Mononuclear cell (primary cell): ENCODE measurements at regions not wholly inside any gene's neighbourhood (a gene's known extent, or its start where the extent isn't known, plus 50 kb on each side); places are given as distances from the start of the nearest gene placed in this dataset.
"Not testable (repeated sequence)": the region's sequence is repeated elsewhere in the genome, so short reads cannot be mapped to it uniquely, and the experiment has no call there.

Experiments
- H3K27me3 ChIP-seq: 2 replicates; pipeline ENCODE4 v1.6.0; 2011; ENCODE audit warnings: low read length, control low read depth; ENCODE audit not compliant: insufficient read depth
- H3K4me1 ChIP-seq: 2 replicates; pipeline ENCODE4 v1.5.1; 2011; ENCODE audit warnings: mild to moderate bottlenecking, low read length, control low read depth; ENCODE audit not compliant: insufficient read depth
- H3K4me3 ChIP-seq: 2 replicates; pipeline ENCODE4 v1.5.1; 2011; ENCODE audit warnings: mild to moderate bottlenecking, low read length, moderate library complexity
- H3K9me3 ChIP-seq: 2 replicates; pipeline ENCODE4 v1.5.1; 2011; ENCODE audit warnings: low read depth, mild to moderate bottlenecking, control low read depth, low read length

- Histone ChIP-seq H3K4me1 (no peaks in the 10 kb centered on the region), H3K27me3 (no peaks in the 10 kb centered on the region)
Observed at GRCh38 chr2:241980193-241980592, 110.7 kb downstream of the RTP5 start.

GRCh38 chr2:241981076-241981700, 111.7 kb downstream of the RTP5 start:
- H3K4me1 ChIP-seq: peaks cover 4% of the 10 kb centered on the region
- no peaks in the 10 kb centered on the region for H3K9me3 ChIP-seq
- no peaks in the 10 kb centered on the region for H3K27me3 ChIP-seq
- no peak overlapping the region for H3K4me3 ChIP-seq

More at GRCh38 chr2:241980193-241980592, 110.7 kb downstream of the RTP5 start:
- no peak overlapping the region for H3K4me3 ChIP-seq
- no peaks in the 10 kb centered on the region for H3K9me3 ChIP-seq

DNA sequence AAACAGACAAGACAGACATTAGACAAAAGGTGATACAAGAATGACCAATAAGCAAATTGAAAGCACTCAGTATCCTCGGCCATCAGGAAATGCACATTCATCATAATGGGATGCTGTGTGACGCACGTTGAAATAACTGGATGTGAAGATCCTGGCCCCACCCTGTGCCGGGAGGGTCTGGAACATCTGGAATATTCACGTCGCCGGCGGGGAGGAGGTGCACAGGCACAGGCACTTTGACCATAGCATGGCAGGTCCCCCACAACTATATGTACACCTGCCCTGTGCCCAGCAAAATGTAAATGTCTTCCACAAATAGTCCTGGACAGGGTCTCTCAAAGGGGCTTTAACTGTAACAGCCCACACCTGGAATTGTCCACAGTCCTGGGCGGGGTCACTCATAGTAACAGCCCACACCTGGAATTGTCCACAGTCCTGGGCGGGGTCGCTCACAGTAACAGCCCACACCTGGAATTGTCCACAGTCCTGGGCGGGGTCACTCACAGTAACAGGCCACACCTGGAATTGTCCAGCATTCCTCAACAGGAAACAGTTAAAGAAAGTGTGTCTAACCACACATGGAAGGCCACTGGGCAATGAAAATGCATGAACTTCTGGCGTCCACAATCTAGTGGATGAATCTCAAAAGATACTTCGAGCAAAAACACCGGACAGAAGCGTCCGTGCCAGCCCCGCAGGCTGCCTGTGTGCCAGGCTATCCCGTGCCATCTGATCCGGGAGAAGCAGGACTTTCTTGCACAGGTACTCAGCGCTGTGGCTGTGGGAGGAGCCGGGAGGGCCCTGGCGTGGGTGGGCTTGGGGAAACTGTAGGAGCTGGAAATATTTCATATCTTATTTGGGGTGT, 113.4 kb downstream of the RTP5 start:
- Histone ChIP-seq H3K9me3 (no peaks in the 10 kb centered on the region), H3K27me3 (no peaks in the 10 kb centered on the region), H3K4me1 (peaks cover 4% of the 10 kb centered on the region)

GRCh38 chr2:241983571-241984270, 114.2 kb downstream of the RTP5 start:
- H3K9me3 ChIP-seq: no peaks in the 10 kb centered on the region
- H3K4me1 ChIP-seq: peaks cover 4% of the 10 kb centered on the region
- no peak overlapping the region for H3K4me3 ChIP-seq
- no peaks in the 10 kb centered on the region for H3K27me3 ChIP-seq

More for the DNA sequence above, 113.4 kb downstream of the RTP5 start:
- H3K4me3 ChIP-seq: no peak overlapping the region

- Histone ChIP-seq H3K4me3 (no peak overlapping the region), H3K27me3 (no peaks in the 10 kb centered on the region), H3K9me3 (no peaks in the 10 kb centered on the region), H3K4me1 (peaks cover 4% of the 10 kb centered on the region)
Observed at GRCh38 chr2:241984271-241984655, 114.7 kb downstream of the RTP5 start.

- Histone ChIP-seq H3K9me3 (no peaks in the 10 kb centered on the region), H3K27me3 (no peaks in the 10 kb centered on the region), H3K4me3 (no peak overlapping the region), H3K4me1 (peaks cover 4% of the 10 kb centered on the region)
Observed at GRCh38 chr2:241984658-241985057, 115.1 kb downstream of the RTP5 start.

- not testable (repeated sequence) for H3K27me3 ChIP-seq, H3K4me3 ChIP-seq, H3K4me1 ChIP-seq, H3K9me3 ChIP-seq
Observed at GRCh38 chr2:241985161-241985985, 115.8 kb downstream of the RTP5 start.

GRCh38 chr2:241985986-241986329, 116.4 kb downstream of the RTP5 start:
- no peaks in the 10 kb centered on the region for H3K9me3 ChIP-seq
- H3K4me3 ChIP-seq: no peak overlapping the region
- peaks cover 4% of the 10 kb centered on the region for H3K4me1 ChIP-seq
- no peaks in the 10 kb centered on the region for H3K27me3 ChIP-seq

GRCh38 chr2:241986836-241987641, 117.5 kb downstream of the RTP5 start:
- Histone ChIP-seq H3K4me1 (peaks cover 4% of the 10 kb centered on the region), H3K9me3 (no peaks in the 10 kb centered on the region), H3K27me3 (no peaks in the 10 kb centered on the region), H3K4me3 (no peak overlapping the region)

DNA sequence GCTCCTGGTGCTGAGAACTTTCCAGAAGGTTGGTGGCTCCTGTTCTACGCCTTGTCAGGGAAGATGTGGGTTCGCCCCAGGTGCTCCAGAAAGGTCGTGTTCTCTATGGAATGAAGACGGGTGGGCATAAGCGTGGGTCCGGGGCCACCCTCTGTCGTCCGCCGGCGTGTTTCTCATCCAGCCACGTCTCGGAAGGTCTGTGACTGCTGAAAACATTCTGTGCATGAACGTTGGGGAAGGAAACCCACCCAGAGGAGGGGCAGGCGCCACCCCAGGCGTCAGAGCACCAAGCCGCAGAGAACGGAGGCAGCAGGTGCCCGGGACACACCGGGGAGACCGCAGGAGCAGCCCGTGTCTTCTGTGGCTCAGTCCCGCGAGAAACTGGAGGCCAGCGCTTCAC, 118.2 kb downstream of the RTP5 start:
- Histone ChIP-seq H3K27me3 (no peaks in the 10 kb centered on the region), H3K4me3 (no peak overlapping the region), H3K4me1 (peaks cover 4% of the 10 kb centered on the region), H3K9me3 (no peaks in the 10 kb centered on the region)

DNA sequence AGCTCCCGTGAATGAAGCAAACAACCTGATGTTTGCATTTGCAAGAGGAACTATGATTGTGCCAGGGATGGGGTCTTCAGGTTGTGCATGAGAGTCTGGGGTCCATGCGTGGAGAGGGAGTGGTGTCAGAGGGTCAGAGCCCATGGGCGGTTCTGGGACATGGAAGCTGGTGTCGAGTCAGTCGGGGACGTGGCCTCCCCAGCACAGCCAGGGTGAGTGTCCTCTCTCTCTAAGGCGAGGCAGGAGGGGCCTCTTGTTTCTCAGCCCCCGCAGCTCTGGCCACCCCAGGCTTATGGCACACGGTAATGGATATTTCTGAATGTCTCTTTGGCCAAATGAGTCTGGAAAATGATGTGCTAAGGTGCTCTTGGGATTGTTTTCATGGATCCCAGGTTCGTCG, 118.6 kb downstream of the RTP5 start:
- H3K27me3 ChIP-seq: no peaks in the 10 kb centered on the region
- peaks cover 4% of the 10 kb centered on the region for H3K4me1 ChIP-seq
- H3K9me3 ChIP-seq: no peaks in the 10 kb centered on the region
- H3K4me3 ChIP-seq: no peak overlapping the region

GRCh38 chr2:241989074-241989473, 119.5 kb downstream of the RTP5 start:
- Histone ChIP-seq H3K4me1 (peaks cover 4% of the 10 kb centered on the region), H3K9me3 (no peaks in the 10 kb centered on the region), H3K4me3 (no peak overlapping the region), H3K27me3 (no peaks in the 10 kb centered on the region)

- Histone ChIP-seq H3K4me1 (peaks cover 4% of the 10 kb centered on the region), H3K9me3 (no peaks in the 10 kb centered on the region), H3K27me3 (no peaks in the 10 kb centered on the region), H3K4me3 (no peak overlapping the region)
Observed at GRCh38 chr2:241990466-241990865, 120.9 kb downstream of the RTP5 start.

GRCh38 chr2:241991299-241991698, 121.8 kb downstream of the RTP5 start:
- Histone ChIP-seq H3K4me1 (no peaks in the 10 kb centered on the region), H3K4me3 (no peak overlapping the region), H3K9me3 (no peaks in the 10 kb centered on the region), H3K27me3 (no peaks in the 10 kb centered on the region)
